WTC11 (cell line): ENCODE measurements at regions not wholly inside any gene's neighbourhood (a gene's known extent, or its start where the extent isn't known, plus 50 kb on each side); places are given as distances from the start of the nearest gene placed in this dataset.

Experiments used
- ESRRA ChIP-seq: sonication (generic); formaldehyde crosslinking; IDR thresholded peaks from 2 replicates; pipeline ENCODE4 v1.8.1; 2022; ENCODE audit warnings: mild to moderate bottlenecking, missing genetic modification reagents, borderline replicate concordance
- NR3C1 ChIP-seq: sonication (generic); formaldehyde crosslinking; conservative IDR thresholded peaks from 2 replicates; pipeline ENCODE4 v1.8.1; 2023; ENCODE audit warnings: low read depth, mild to moderate bottlenecking, missing genetic modification reagents
- RORB ChIP-seq: fragments of 250-450 bp; sonication (Bioruptor Pico); IDR thresholded peaks from 2 replicates; pipeline ENCODE4 v1.9.0; 2021; ENCODE audit warnings: mild to moderate bottlenecking
- TF ChIP-seq, protein P1 (sequence below): fragments of 200-600 bp; IDR thresholded peaks from 2 replicates; pipeline ENCODE4 v1.8.0; 2022; ENCODE audit warnings: antibody characterized with exemption
- TF ChIP-seq, protein P2 (sequence below): sonication (generic); formaldehyde crosslinking; IDR thresholded peaks from 2 replicates; pipeline ENCODE4 v1.8.1; 2023; ENCODE audit warnings: mild to moderate bottlenecking, missing genetic modification reagents, moderate library complexity
- TF ChIP-seq, protein P3 (sequence below): sonication (generic); formaldehyde crosslinking; IDR thresholded peaks from 2 replicates; pipeline ENCODE4 v1.8.1; 2022; ENCODE audit warnings: mild to moderate bottlenecking, moderate library complexity, missing genetic modification reagents

DNA sequence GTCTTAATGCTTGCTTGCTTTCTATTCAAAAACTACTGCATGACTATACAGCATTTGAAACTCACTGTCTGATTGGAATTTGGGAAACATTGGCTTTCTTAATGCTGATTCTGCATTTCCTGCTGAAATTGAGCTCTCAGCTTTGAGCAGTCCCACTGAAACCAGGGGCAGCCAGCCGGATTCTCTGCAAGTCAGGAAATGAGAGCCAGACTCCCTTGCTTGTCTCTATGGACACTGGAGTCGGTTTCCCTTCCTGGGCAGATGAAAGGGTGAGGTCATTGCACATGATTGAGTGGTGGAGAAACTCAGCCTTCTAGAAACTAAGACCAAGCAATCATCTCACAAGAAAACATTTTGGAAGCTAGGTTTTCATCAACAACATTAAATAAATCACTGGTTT, 119.7 kb upstream of the SPATA31C2 start:
- TF ChIP-seq, protein P1, sequence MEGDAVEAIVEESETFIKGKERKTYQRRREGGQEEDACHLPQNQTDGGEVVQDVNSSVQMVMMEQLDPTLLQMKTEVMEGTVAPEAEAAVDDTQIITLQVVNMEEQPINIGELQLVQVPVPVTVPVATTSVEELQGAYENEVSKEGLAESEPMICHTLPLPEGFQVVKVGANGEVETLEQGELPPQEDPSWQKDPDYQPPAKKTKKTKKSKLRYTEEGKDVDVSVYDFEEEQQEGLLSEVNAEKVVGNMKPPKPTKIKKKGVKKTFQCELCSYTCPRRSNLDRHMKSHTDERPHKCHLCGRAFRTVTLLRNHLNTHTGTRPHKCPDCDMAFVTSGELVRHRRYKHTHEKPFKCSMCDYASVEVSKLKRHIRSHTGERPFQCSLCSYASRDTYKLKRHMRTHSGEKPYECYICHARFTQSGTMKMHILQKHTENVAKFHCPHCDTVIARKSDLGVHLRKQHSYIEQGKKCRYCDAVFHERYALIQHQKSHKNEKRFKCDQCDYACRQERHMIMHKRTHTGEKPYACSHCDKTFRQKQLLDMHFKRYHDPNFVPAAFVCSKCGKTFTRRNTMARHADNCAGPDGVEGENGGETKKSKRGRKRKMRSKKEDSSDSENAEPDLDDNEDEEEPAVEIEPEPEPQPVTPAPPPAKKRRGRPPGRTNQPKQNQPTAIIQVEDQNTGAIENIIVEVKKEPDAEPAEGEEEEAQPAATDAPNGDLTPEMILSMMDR, result no peak
- TF ChIP-seq NR3C1 (CRISPR knock-in tag), result no peak
- TF ChIP-seq ESRRA (CRISPR knock-in tag), result no peak
- TF ChIP-seq, protein P2, sequence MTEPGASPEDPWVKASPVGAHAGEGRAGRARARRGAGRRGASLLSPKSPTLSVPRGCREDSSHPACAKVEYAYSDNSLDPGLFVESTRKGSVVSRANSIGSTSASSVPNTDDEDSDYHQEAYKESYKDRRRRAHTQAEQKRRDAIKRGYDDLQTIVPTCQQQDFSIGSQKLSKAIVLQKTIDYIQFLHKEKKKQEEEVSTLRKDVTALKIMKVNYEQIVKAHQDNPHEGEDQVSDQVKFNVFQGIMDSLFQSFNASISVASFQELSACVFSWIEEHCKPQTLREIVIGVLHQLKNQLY (CRISPR knock-in tag), result no peak
- TF ChIP-seq, protein P3, sequence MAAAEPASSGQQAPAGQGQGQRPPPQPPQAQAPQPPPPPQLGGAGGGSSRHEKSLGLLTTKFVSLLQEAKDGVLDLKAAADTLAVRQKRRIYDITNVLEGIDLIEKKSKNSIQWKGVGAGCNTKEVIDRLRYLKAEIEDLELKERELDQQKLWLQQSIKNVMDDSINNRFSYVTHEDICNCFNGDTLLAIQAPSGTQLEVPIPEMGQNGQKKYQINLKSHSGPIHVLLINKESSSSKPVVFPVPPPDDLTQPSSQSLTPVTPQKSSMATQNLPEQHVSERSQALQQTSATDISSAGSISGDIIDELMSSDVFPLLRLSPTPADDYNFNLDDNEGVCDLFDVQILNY, result no peak
- TF ChIP-seq RORB (CRISPR knock-in tag), result no peak
